ENCODE measurements at regions not wholly inside any gene's neighbourhood (a gene's known extent, or its start where the extent isn't known, plus 50 kb on each side); places are given as distances from the start of the nearest gene placed in this dataset.

DNA sequence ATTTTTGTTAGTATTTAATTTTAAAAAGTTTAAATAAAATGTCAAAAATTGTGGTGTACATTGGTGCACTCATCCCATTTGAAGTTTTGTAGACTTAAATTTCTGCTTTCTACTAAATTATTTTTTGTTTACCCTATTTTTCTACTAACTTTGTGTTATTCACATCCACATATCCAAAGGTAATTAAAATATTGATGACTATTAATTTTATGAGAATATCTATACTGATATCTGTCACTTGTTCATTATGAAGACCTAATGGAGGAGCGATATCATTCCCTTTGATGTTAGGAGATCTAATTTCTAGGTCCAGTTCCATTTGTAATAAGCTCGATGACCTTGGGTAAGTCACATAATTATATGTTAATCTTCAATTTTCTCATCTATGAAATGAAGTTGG lies 325.7 kb upstream of the STXBP6 start:
- TF ChIP-seq POLR2A (IDR thresholded peaks at IDR 0.05), result no peak
- TF ChIP-seq, protein P1, sequence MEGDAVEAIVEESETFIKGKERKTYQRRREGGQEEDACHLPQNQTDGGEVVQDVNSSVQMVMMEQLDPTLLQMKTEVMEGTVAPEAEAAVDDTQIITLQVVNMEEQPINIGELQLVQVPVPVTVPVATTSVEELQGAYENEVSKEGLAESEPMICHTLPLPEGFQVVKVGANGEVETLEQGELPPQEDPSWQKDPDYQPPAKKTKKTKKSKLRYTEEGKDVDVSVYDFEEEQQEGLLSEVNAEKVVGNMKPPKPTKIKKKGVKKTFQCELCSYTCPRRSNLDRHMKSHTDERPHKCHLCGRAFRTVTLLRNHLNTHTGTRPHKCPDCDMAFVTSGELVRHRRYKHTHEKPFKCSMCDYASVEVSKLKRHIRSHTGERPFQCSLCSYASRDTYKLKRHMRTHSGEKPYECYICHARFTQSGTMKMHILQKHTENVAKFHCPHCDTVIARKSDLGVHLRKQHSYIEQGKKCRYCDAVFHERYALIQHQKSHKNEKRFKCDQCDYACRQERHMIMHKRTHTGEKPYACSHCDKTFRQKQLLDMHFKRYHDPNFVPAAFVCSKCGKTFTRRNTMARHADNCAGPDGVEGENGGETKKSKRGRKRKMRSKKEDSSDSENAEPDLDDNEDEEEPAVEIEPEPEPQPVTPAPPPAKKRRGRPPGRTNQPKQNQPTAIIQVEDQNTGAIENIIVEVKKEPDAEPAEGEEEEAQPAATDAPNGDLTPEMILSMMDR (IDR thresholded peaks at IDR 0.05), result no peak

Data from lower leg skin (tissue), 3 donors.